H1 (cell line): ENCODE measurements at regions not wholly inside any gene's neighbourhood (a gene's known extent, or its start where the extent isn't known, plus 50 kb on each side); places are given as distances from the start of the nearest gene placed in this dataset.

Source experiments
- EGR1 ChIP-seq: IDR thresholded peaks from 2 replicates; pipeline ENCODE4 v1.6.1; 2011; ENCODE audit warnings: low read depth, low read length, borderline replicate concordance
- TEAD4 ChIP-seq: IDR thresholded peaks from 2 replicates; pipeline ENCODE4 v1.6.1; 2012; ENCODE audit warnings: low read depth, low read length, inconsistent platforms, mixed read lengths
- TF ChIP-seq, protein P1 (sequence below): IDR thresholded peaks from 2 replicates; pipeline ENCODE4 v1.6.1; 2012; ENCODE audit warnings: inconsistent platforms

DNA sequence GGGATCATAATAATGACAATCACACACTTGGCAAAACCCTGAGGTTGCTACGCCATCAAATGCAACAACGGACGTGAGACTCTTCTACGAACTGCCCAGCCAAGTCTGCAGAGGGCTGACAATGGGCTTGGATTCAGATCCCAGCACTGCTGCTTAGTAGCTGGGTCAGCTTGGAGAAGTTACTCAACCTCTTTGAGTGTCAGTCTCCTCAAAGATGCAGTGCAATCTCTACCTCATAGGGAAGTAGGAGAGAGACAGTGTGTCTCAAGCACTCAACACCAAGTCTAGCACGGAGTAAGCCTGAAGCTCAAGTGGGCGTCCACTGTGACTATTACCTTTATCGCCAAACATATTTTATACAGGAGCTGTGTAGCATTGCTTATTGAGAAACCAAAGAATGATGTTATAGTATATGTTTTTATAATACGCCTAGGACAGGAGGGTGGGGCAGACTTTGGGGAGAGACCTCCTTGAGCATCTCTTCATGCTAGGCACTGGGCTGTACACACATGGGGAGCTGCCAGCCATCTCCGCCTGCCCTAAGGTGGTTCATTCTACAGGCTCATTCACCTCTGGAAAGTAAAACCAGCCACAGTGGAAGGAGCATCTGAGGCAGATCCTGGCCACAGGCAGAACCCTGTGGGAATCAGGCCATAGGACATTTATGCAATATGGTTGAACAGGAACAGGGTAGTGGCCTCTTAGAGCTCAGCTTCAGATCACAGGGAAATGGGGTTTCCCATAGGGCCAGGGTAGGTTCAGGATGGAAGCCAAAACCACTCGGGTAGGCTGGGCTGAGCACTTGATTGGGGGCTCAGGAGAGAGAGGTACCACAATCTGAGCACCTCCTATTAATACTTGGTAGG lies 160.2 kb downstream of the MRPL14 start (continued):
- TF ChIP-seq TEAD4 (no peak), EGR1 (no peak)
- TF ChIP-seq, protein P1, sequence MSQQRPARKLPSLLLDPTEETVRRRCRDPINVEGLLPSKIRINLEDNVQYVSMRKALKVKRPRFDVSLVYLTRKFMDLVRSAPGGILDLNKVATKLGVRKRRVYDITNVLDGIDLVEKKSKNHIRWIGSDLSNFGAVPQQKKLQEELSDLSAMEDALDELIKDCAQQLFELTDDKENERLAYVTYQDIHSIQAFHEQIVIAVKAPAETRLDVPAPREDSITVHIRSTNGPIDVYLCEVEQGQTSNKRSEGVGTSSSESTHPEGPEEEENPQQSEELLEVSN = no peak
- TF ChIP-seq, all 59 proteins: peak for 0
